MM.1S (cell line): ENCODE measurements at regions not wholly inside any gene's neighbourhood (a gene's known extent, or its start where the extent isn't known, plus 50 kb on each side); places are given as distances from the start of the nearest gene placed in this dataset.
A peak's percentile ranks its signal among the peaks of the same experiment; 100 is the strongest.

Source experiments
- DNase-seq: peaks from one replicate; pipeline ENCODE4 v3.0.0-alpha.2; 2015
- H2AFZ ChIP-seq: fragments of 300-600 bp; sonication (generic); 2 replicates; pipeline ENCODE4 v1.6.0; 2016; ENCODE audit warnings: antibody characterized with exemption, low read length
- H3F3A ChIP-seq: fragments of 300-600 bp; sonication (generic); 2 replicates; pipeline ENCODE4 v1.6.1; 2016; ENCODE audit warnings: mild to moderate bottlenecking, antibody characterized with exemption, low read length, moderate library complexity, mixed read lengths; ENCODE audit not compliant: insufficient read depth
- H3K27ac ChIP-seq: fragments of 300-600 bp; sonication (generic); 2 replicates; pipeline ENCODE4 v1.5.1; 2016; ENCODE audit warnings: mild to moderate bottlenecking, low read length
- H3K27me3 ChIP-seq: fragments of 300-600 bp; sonication (generic); replicated peaks from 2 replicates; pipeline ENCODE4 v1.6.0; 2016; ENCODE audit warnings: low read length; ENCODE audit not compliant: insufficient read depth
- H3K36me3 ChIP-seq: fragments of 300-600 bp; sonication (generic); replicated peaks from 2 replicates; pipeline ENCODE4 v1.6.1; 2016; ENCODE audit warnings: mild to moderate bottlenecking, low read length, mixed read lengths; ENCODE audit not compliant: insufficient read depth
- H3K4me1 ChIP-seq: fragments of 300-600 bp; sonication (generic); 2 replicates; pipeline ENCODE4 v1.6.1; 2016; ENCODE audit warnings: low read length, mixed read lengths
- H3K4me2 ChIP-seq: fragments of 300-600 bp; sonication (generic); 2 replicates; pipeline ENCODE4 v1.6.0; 2016; ENCODE audit warnings: low read depth, low read length
- H3K4me3 ChIP-seq: fragments of 300-600 bp; sonication (generic); 2 replicates; pipeline ENCODE4 v1.5.1; 2016; ENCODE audit warnings: low read length, mixed read lengths
- H3K79me2 ChIP-seq: fragments of 300-600 bp; sonication (generic); 2 replicates; pipeline ENCODE4 v1.6.1; 2016; ENCODE audit warnings: mixed run types, low read length, mixed read lengths
- H3K9ac ChIP-seq: fragments of 300-600 bp; sonication (generic); 2 replicates; pipeline ENCODE4 v1.6.1; 2016; ENCODE audit warnings: low read length, mixed read lengths
- H3K9me2 ChIP-seq: fragments of 300-600 bp; sonication (generic); replicated peaks from 2 replicates; pipeline ENCODE4 v1.6.1; 2016; ENCODE audit warnings: mild to moderate bottlenecking, low read length, mixed read lengths; ENCODE audit not compliant: insufficient read depth
- H3K9me3 ChIP-seq: fragments of 300-600 bp; sonication (generic); replicated peaks from 2 replicates; pipeline ENCODE4 v1.6.1; 2016; ENCODE audit warnings: mild to moderate bottlenecking, low read length, mixed read lengths; ENCODE audit not compliant: insufficient read depth
- H4K20me1 ChIP-seq: fragments of 300-600 bp; sonication (generic); 2 replicates; pipeline ENCODE4 v1.6.1; 2016; ENCODE audit warnings: mild to moderate bottlenecking, low read length, moderate library complexity, mixed read lengths; ENCODE audit not compliant: insufficient read depth
- CTCF ChIP-seq: fragments of 300-600 bp; sonication (generic); IDR thresholded peaks from 2 replicates; pipeline ENCODE4 v1.5.1; 2016; ENCODE audit warnings: antibody characterized with exemption, low read length, mixed read lengths
- EZH2 ChIP-seq: fragments of 300-600 bp; sonication (generic); optimal IDR thresholded peaks from 2 replicates; pipeline ENCODE3; 2017; ENCODE audit warnings: low read depth, mild to moderate bottlenecking, antibody characterized with exemption, low read length, mixed read lengths
- EZH2phosphoT487 ChIP-seq: fragments of 300-600 bp; sonication (generic); IDR thresholded peaks from 2 replicates; pipeline ENCODE4 v1.6.1; 2018; ENCODE audit warnings: antibody characterized with exemption, low read length

DNA sequence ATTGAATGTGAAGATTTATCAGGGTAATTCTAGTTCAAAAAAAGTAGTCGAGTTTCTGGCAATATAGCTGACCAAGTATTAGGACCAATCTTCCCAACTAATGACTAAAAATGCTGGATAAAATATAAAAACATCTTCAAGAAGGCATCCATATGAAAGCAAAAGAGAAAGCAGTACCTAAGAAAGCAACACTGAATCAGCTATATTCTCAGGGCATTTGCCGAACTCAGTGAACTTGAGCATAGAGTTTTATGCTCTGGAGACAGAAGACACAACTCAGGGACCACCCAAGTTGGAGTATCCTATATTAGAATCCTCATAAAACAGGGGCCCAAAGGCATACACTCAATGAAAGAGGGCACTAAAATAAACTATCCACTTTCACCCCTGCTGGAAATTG is 103.7 kb upstream of the HNRNPA3 start:
- peak overlapping the region; percentile 71 for H3K4me2 ChIP-seq
- H3K9me2 ChIP-seq, result no peaks in the 10 kb centered on the region
- TF ChIP-seq EZH2 (no peak), CTCF (no peak), EZH2phosphoT487 (no peak)
- H3K9me3 ChIP-seq, result no peaks in the 10 kb centered on the region
- H3K79me2 ChIP-seq, result no peaks in the 10 kb centered on the region
- H3K27ac ChIP-seq, result no peak overlapping the region
- peak; percentile 63 for DNase-seq
- H3K36me3 ChIP-seq, result no peaks in the 10 kb centered on the region
- H3K4me1 ChIP-seq, result peaks cover 10% of the 10 kb centered on the region; the same call in 1 of the 2 replicates
- no peaks in the 10 kb centered on the region for H3F3A ChIP-seq
- H3K27me3 ChIP-seq, result no peaks in the 10 kb centered on the region
- peak overlapping the region; percentile 21 for H3K4me3 ChIP-seq
- no peaks in the 10 kb centered on the region for H4K20me1 ChIP-seq
- peak overlapping the region; percentile 45 for H2AFZ ChIP-seq
- H3K9ac ChIP-seq, result peak overlapping the region; percentile 31; the same call in 1 of the 2 replicates

- no peak for TF ChIP-seq EZH2
- TF ChIP-seq EZH2phosphoT487, result no peak
- Histone ChIP-seq H3K9ac (no peak overlapping the region), H3K27me3 (no peaks in the 10 kb centered on the region), H3K4me3 (no peak overlapping the region), H3K4me2 (no peak overlapping the region), H3K4me1 (0 out of 2 replicates have a peak, but pooled peaks cover under 1% of the 10 kb centered on the region), H4K20me1 (no peaks in the 10 kb centered on the region), H3K36me3 (no peaks in the 10 kb centered on the region), H3K9me2 (no peaks in the 10 kb centered on the region), H3K27ac (no peak overlapping the region), H2AFZ (no peak overlapping the region), H3K79me2 (no peaks in the 10 kb centered on the region), H3K9me3 (no peaks in the 10 kb centered on the region), H3F3A (no peaks in the 10 kb centered on the region)
- DNase-seq, result no peak
Observed at GRCh38 chr2:177114712-177115111, 97.9 kb upstream of the HNRNPA3 start.

GRCh38 chr2:177117755-177118154 is 94.8 kb upstream of the HNRNPA3 start:
- Histone ChIP-seq H3K9me2 (no peaks in the 10 kb centered on the region), H3K27ac (no peak overlapping the region), H3K36me3 (no peaks in the 10 kb centered on the region), H2AFZ (no peak overlapping the region), H3K4me3 (no peak overlapping the region), H3K79me2 (no peaks in the 10 kb centered on the region), H3K9me3 (no peaks in the 10 kb centered on the region), H3F3A (no peaks in the 10 kb centered on the region), H3K9ac (no peak overlapping the region), H3K4me2 (no peak overlapping the region), H4K20me1 (no peaks in the 10 kb centered on the region), H3K27me3 (no peaks in the 10 kb centered on the region), H3K4me1 (no peaks in the 10 kb centered on the region)
- DNase-seq, result no peak
- TF ChIP-seq CTCF, result no peak
- no peak for TF ChIP-seq EZH2
- TF ChIP-seq EZH2phosphoT487, result no peak

GRCh38 chr2:177118636-177119035 is 94.0 kb upstream of the HNRNPA3 start:
- no peak overlapping the region for H3K4me3 ChIP-seq
- peak; percentile 36 for DNase-seq
- H3K79me2 ChIP-seq, result no peaks in the 10 kb centered on the region
- no peak for TF ChIP-seq CTCF
- no peak for TF ChIP-seq EZH2
- TF ChIP-seq EZH2phosphoT487, result no peak
- no peaks in the 10 kb centered on the region for H3K36me3 ChIP-seq
- no peaks in the 10 kb centered on the region for H3F3A ChIP-seq
- no peak overlapping the region for H3K27ac ChIP-seq
- no peaks in the 10 kb centered on the region for H3K9me2 ChIP-seq
- no peaks in the 10 kb centered on the region for H4K20me1 ChIP-seq
- H3K4me1 ChIP-seq, result no peaks in the 10 kb centered on the region
- no peak overlapping the region for H3K4me2 ChIP-seq
- no peaks in the 10 kb centered on the region for H3K9me3 ChIP-seq
- H2AFZ ChIP-seq, result no peak overlapping the region
- no peaks in the 10 kb centered on the region for H3K27me3 ChIP-seq
- no peak overlapping the region for H3K9ac ChIP-seq
